ENCODE measurements at regions not wholly inside any gene's neighbourhood (a gene's known extent, or its start where the extent isn't known, plus 50 kb on each side); places are given as distances from the start of the nearest gene placed in this dataset.

- TF ChIP-seq CTCF (conservative IDR thresholded peaks at IDR 0.05; ENCODE audit: low read depth, low read length) = no peak
- TF ChIP-seq EZH2 (IDR thresholded peaks at IDR 0.05; ENCODE audit: borderline replicate concordance, low read depth, low read length, poor library complexity, severe bottlenecking) = no peak
These were observed 576.8 kb downstream of the SOX6 start for GRCh38 chr11:15779518-15779917.
